Duodenal mucosa (tissue), 2 donors: ENCODE measurements at regions not wholly inside any gene's neighbourhood (a gene's known extent, or its start where the extent isn't known, plus 50 kb on each side); places are given as distances from the start of the nearest gene placed in this dataset.

ENCODE experiments used
- H3K27ac ChIP-seq: one replicate; pipeline ENCODE4 v1.7.0; 2013; ENCODE audit warnings: low read depth, low read length
- H3K27me3 ChIP-seq, 2 donors: one replicate each; pipeline ENCODE4 v1.7.0; 2013; ENCODE audit warnings: low read length in 2 of 2, control low read depth in 1 of 2; ENCODE audit not compliant: insufficient read depth in 2 of 2, control insufficient read depth in 1 of 2
- H3K36me3 ChIP-seq, 2 donors: one replicate each; pipeline ENCODE4 v1.7.0; 2013; ENCODE audit warnings: low read length in 2 of 2, control low read depth in 1 of 2; ENCODE audit not compliant: insufficient read depth in 2 of 2, control insufficient read depth in 1 of 2
- H3K4me1 ChIP-seq, 2 donors: one replicate each; pipeline ENCODE4 v1.7.0; 2013; ENCODE audit warnings: low read length in 2 of 2, control low read depth in 1 of 2; ENCODE audit not compliant: insufficient read depth in 2 of 2, control insufficient read depth in 1 of 2
- H3K4me3 ChIP-seq, 2 donors: one replicate each; pipeline ENCODE4 v1.7.0; 2013; ENCODE audit warnings: low read length in 2 of 2, low read depth in 1 of 2
- H3K9ac ChIP-seq, 2 donors: one replicate each; pipeline ENCODE4 v1.7.0; 2013; ENCODE audit warnings: low read length in 2 of 2, low read depth in 1 of 2
- H3K9me3 ChIP-seq, 2 donors: one replicate each; pipeline ENCODE4 v1.7.0; 2013; ENCODE audit warnings: low read length in 2 of 2, control low read depth in 1 of 2; ENCODE audit not compliant: control insufficient read depth in 1 of 2

DNA sequence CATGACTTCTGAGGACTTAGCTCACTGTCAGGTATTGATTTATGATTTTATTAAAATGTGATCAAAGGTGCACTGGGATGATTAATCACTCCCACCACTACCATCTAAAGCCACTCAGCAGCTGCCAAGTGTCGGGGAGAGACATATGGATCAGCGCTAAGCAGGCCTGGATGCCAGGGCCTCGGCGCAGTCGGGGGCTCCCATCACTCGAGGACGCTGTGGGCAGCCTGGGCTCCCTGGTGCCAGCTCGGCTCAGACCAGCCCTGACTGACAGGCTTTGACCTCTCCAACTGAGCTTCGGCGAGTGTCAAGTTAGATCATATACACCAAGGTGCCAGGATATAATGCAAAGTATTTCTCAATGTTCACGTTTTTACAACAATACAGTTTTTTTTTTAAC is 267.7 kb downstream of the ACTR3B start:
- H3K9me3 ChIP-seq = no peaks in the 10 kb centered on the region
- H3K9ac ChIP-seq = no peak overlapping the region
- H3K36me3 ChIP-seq = no peaks in the 10 kb centered on the region
- no peaks in the 10 kb centered on the region for H3K27me3 ChIP-seq
- H3K4me1 ChIP-seq = peaks cover 1 to 14% of the 10 kb centered on the region in 2 donors
- no peak overlapping the region for H3K4me3 ChIP-seq
- no peak overlapping the region for H3K27ac ChIP-seq

DNA sequence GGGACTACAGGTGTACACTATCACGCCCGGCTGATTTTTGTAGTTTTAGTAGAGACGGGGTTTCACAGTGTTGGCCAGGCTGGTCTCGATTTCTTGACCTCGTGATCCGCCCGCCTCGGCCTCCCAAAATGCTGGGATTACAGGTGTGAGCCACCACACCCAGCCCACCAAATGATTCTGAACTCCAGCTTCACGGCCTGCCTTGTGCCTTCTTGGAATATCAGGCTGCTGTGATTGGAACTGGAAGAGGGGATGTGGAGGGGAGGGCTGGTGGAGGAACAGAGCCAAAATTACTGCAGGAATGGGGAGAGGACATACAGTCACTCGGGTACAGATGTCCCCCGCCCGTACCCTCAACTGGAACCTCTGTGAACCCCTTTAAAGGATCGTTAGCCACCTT is 268.4 kb downstream of the ACTR3B start:
- Histone ChIP-seq H3K27ac (no peak overlapping the region), H3K9ac (no peak overlapping the region), H3K27me3 (no peaks in the 10 kb centered on the region), H3K4me3 (no peak overlapping the region), H3K9me3 (no peaks in the 10 kb centered on the region), H3K36me3 (no peaks in the 10 kb centered on the region), H3K4me1 (peaks cover 0 to 14% of the 10 kb centered on the region in 2 donors)

DNA sequence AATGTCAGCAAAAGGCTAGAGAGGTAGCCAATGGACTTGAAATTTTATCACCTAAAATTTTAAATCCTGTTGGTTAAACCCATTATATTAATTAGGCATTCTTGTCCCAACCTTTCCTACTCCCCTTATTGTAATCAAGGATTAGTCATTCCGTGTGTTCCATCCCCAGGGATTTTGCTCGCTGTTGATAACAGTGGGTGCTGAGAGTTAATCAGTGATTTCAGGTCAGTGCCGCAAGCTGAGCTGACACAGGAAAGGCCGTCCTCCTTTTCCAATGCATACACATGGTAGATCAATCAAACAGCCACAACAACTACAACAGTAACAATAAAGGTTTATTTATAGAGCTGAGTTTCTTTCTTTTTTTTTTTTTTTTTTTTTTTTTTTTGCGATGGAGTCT is 271.4 kb downstream of the ACTR3B start:
- H3K4me3 ChIP-seq = no peak overlapping the region
- peaks cover 0 to 14% of the 10 kb centered on the region in 2 donors for H3K4me1 ChIP-seq
- H3K27me3 ChIP-seq = no peaks in the 10 kb centered on the region
- no peak overlapping the region for H3K9ac ChIP-seq
- no peaks in the 10 kb centered on the region for H3K9me3 ChIP-seq
- H3K27ac ChIP-seq = no peak overlapping the region
- no peaks in the 10 kb centered on the region for H3K36me3 ChIP-seq

DNA sequence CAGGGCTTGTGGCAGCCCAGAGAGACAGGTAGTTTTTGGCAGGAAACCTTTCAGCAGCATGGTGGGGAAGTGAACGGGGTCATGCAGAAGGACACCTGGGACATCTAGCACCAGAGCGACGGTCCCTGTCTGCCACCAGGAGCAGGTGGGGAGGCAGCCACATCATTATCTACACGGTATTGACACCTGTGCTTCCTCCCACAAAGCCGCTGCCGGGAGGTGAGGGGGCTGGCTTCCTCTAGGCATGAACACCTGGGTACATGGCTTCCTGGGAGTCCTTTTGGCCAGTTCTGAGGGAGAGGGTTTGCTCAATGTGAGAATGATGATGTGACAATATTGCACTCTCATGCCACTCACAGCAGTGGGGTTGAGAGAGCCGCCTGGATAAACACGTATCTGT is 275.2 kb downstream of the ACTR3B start:
- Histone ChIP-seq H3K9ac (no peak overlapping the region), H3K4me3 (no peak overlapping the region), H3K27ac (no peak overlapping the region), H3K9me3 (no peaks in the 10 kb centered on the region), H3K36me3 (no peaks in the 10 kb centered on the region), H3K27me3 (no peaks in the 10 kb centered on the region), H3K4me1 (no peaks in the 10 kb centered on the region)

DNA sequence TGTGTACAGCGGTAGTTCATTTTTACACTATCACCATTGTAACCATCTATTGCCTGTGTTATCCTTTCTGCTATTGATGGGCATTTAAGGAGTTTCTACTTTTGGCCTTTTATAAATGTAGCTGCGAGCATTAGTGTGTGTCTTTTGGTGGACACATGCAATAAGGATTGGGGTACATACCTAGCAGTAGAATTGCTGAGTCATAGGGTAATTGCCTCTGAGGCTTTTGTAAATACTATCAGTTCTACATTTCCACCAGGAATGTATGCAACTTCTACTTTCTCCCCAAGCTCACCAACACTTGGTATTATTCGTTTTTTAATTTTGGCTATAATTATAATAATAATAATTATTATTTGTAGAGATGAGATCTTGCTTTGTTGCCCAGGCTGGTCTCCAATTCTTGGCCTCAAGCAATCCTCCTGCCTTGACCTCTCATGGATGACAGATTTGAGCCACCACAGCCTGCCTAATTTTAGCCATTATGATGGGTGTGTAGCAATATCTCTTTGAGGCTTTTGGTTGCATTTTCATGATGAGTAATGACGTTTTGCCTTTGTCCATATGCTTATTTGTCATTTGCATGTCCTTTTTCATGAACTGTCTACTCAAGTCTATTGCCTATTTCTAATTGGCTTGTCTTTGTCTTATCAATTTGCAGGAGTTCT is 277.0 kb downstream of the ACTR3B start:
- Histone ChIP-seq H3K9me3 (no peaks in the 10 kb centered on the region), H3K4me1 (no peaks in the 10 kb centered on the region), H3K4me3 (no peak overlapping the region), H3K27ac (no peak overlapping the region), H3K27me3 (no peaks in the 10 kb centered on the region), H3K9ac (no peak overlapping the region), H3K36me3 (no peaks in the 10 kb centered on the region)

DNA sequence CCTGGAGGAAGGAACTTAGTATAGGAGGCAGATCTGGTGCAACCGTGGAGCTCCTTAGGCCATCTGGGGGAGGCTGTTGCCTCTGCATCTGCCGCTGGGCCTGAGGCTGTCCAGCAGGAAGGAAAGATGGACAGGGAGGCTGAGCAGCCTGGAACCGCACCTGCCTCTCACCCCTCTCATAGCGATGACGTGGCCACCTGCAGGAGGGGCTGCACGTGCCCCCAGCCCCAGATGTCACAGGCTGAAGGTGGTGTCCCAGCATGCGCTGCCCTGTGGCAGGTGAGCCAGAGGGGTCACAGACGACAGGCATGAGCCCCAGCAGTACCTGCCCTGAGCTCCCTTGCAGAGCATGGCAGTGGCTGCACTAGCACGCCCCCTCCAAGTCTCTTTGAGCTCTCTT is 283.9 kb downstream of the ACTR3B start:
- Histone ChIP-seq H3K27ac (no peak overlapping the region), H3K4me3 (no peak overlapping the region), H3K4me1 (no peaks in the 10 kb centered on the region), H3K9ac (no peak overlapping the region), H3K27me3 (no peaks in the 10 kb centered on the region), H3K9me3 (no peaks in the 10 kb centered on the region), H3K36me3 (no peaks in the 10 kb centered on the region)

DNA sequence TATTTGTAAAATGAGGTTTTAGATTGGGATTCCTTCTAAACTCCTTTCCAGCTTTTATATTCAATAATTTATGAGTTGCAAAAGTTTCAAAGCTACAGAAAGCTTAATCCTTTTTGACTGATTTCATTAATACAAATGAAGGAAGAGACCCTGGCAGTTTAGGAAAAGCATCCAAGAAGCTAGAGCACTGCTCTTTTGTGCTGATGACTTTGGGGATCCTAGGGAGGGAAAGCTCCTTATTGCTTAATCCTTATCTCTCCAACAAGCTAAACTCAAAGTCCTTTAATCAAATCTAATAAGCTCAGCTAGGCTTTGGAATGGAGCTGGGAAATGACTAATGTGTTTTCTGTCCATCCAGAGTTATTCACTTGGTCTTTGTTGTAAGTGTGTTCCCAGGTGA is 285.4 kb downstream of the ACTR3B start:
- Histone ChIP-seq H3K9ac (no peak overlapping the region), H3K4me3 (no peak overlapping the region), H3K36me3 (no peaks in the 10 kb centered on the region), H3K9me3 (no peaks in the 10 kb centered on the region), H3K4me1 (no peaks in the 10 kb centered on the region), H3K27me3 (no peaks in the 10 kb centered on the region), H3K27ac (no peak overlapping the region)

DNA sequence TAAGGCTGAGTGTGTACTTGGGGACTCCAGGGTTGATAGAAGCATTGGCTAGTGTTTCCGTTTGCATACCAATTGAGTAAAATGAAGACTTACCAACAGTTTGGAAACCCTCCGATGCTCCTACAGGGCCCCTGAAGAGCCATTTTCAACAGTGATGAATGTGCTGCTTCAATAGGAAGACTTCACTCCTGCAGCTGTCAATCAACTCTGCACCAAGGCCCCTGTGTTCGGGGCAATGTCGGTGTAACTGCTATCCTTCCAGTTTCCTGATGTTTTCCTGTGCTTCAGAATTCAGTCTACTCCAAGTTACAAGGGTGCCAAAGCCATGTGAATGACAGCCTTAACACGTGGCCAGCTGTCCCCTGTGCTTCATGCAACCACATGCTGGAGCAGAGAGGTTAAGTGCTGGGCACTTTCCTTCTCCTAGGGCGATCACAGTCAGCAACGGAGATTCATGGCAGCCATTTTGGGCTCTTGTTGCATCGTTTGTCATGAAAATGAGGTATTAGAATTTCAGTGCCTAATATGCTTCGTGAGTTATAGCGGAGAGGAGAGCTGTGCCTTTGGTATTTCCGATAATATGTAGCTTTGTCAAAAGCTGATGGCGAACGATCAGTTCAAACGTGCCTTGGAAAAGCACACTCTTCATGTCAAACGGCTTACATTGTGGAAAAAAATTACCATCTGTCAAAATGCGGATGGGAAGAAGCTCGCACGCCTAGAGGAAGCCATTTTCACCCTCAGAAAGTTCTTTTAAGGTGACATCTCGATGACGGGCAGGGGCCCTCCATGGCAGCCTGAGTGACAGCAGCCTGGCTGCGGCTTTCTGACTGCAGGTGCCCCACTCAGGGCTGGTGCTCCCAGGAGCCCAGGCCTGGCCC is 287.8 kb downstream of the ACTR3B start:
- Histone ChIP-seq H3K4me1 (no peaks in the 10 kb centered on the region), H3K36me3 (no peaks in the 10 kb centered on the region), H3K4me3 (no peak overlapping the region), H3K27me3 (no peaks in the 10 kb centered on the region), H3K9ac (no peak overlapping the region), H3K27ac (no peak overlapping the region), H3K9me3 (no peaks in the 10 kb centered on the region)

DNA sequence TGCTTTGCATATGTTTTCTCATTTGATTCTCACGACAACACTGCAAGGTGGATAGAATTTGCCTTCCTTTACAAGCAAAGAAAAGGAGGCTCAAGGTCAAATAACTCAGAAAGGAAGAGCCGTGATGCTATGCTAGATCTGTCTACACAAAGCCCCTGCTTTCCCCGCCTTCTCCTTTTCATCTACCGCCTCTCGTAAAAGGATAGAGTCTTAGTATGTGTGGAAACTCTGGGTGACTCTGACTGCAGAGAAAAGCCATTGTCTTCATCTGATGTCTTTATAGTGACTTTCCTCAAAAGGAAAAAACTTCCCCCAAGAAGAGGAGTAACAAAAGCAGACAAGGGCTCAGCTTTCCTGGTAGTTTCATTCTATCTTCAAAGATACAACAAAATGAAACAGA is 292.7 kb downstream of the ACTR3B start:
- no peak overlapping the region for H3K27ac ChIP-seq
- H3K4me3 ChIP-seq = no peak overlapping the region
- no peaks in the 10 kb centered on the region for H3K36me3 ChIP-seq
- H3K4me1 ChIP-seq = no peaks in the 10 kb centered on the region
- no peaks in the 10 kb centered on the region for H3K9me3 ChIP-seq
- H3K9ac ChIP-seq = no peak overlapping the region
- no peaks in the 10 kb centered on the region for H3K27me3 ChIP-seq

DNA sequence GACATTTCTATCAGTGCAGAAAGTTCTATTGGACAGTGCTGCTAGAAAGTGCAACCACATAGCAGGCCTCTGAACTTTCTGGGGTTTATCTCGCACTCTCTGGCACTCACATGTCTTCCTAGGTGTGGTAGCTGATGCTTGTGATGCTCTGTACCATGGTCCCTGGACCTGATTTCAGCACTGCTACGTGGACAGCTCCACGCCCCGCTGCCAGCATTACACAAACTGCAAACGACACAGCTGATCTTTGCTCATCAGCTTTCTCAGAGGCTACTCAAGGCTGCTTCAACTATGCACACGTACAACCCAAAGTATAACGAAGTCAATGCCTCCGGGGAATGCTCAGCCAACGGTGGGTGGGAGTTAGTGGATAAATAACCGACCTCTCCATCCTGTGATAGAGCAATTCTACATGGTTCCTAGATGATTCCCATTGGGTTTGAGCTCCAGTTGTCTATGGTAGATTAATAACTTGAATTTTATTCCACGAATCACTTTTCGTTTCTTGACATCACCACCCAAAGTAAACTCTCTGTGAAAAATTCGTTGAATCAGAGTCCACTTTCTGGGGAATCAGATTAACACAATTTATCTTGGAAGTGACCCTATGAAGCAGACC is 302.5 kb downstream of the ACTR3B start:
- Histone ChIP-seq H3K9me3 (no peaks in the 10 kb centered on the region), H3K9ac (no peak overlapping the region), H3K36me3 (no peaks in the 10 kb centered on the region), H3K4me1 (no peaks in the 10 kb centered on the region), H3K27ac (no peak overlapping the region), H3K4me3 (no peak overlapping the region), H3K27me3 (no peaks in the 10 kb centered on the region)
